ENCODE measurements at regions not wholly inside any gene's neighbourhood (a gene's known extent, or its start where the extent isn't known, plus 50 kb on each side); places are given as distances from the start of the nearest gene placed in this dataset.

DNA sequence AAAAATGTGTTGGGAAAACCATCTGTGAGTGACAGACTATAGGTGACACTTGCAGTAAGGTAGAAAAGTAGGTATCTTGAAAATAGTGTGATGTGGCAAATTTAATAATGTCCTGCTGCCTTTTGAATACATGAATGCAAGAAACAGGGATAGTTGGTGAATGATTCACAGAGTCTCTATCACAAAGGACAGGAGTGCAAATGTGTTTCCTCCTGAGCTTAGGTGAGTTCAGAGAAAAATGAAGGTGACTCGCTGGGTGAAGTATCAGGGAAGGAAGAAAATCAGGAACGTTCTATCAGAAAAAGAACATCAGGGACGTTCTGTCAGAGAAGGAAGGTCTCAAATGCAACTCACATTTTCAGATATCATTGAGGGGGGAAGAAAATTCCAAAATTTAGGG is 557.8 kb upstream of the SLC35B3 start:
- TF ChIP-seq EZH2 (IDR thresholded peaks at IDR 0.05; ENCODE audit: borderline replicate concordance, low read depth, low read length, severe bottlenecking) (no peak), POLR2A (IDR thresholded peaks at IDR 0.05; ENCODE audit: low read depth, low read length) (no peak)
